HCT116 (cell line): ENCODE measurements at regions not wholly inside any gene's neighbourhood (a gene's known extent, or its start where the extent isn't known, plus 50 kb on each side); places are given as distances from the start of the nearest gene placed in this dataset.
"Not testable (repeated sequence)": the region's sequence is repeated elsewhere in the genome, so short reads cannot be mapped to it uniquely, and the experiment has no call there.

Experiments used
- ATAC-seq: fragments of 200-7000 bp; cut with Tn5 transposase; 2 replicates; pipeline ENCODE4 v1.9.1; 2020; ENCODE audit warnings: mild to moderate bottlenecking, moderate library complexity
- BruUV-seq: library from RNA; stranded (reverse); fragments of 400-500 nt; replicated peaks from 2 replicates; lab custom pipeline; 2021; lab: Mats Ljungman, UMichigan
- CTCF ChIA-PET: fragments of 300-600 bp; sonication (Branson Sonifier 250); formaldehyde crosslinking; loops from one replicate; lab custom pipeline; 2021; ENCODE audit warnings: antibody characterized with exemption; lab: Charles Lee
- POLR2A ChIA-PET: fragments of 300-600, 350-600 bp; sonication (Branson Sonifier 250); formaldehyde crosslinking; loops from one replicate; lab custom pipeline; 2021; ENCODE audit warnings: antibody characterized with exemption; lab: Charles Lee
- RAD21 ChIA-PET, 2 experiments: fragments of 300-600 bp; sonication (Branson Sonifier 250); formaldehyde crosslinking; loops; one replicate each; lab custom pipeline; 2023; ENCODE audit warnings: low total read pairs in 2 of 2; ENCODE audit not compliant: uncharacterized antibody in 2 of 2, unreplicated experiment in 2 of 2, low non-redundant PET in 1 of 2; lab: Charles Lee
- DNase-seq: peaks from one replicate; pipeline ENCODE4 v3.0.0-alpha.2; 2010; ENCODE audit warnings: low read depth, low spot score
- H2AFZ ChIP-seq: fragments of 200-600 bp; shearing (Covaris generic), sonication (generic); 2 replicates; pipeline ENCODE4 v1.6.1; 2017; ENCODE audit warnings: low read depth, mixed run types, mixed read lengths, antibody characterized with exemption, low read length; ENCODE audit not compliant: poor library complexity, severe bottlenecking
- H3K27ac ChIP-seq: 2 replicates; pipeline ENCODE4 v1.5.1; 2012; ENCODE audit warnings: low read depth, low read length
- H3K27me3 ChIP-seq: fragments of 200-600 bp; sonication (generic); 2 replicates; pipeline ENCODE4 v1.6.1; 2016; ENCODE audit warnings: mixed run types, low read length, mixed read lengths; ENCODE audit not compliant: insufficient read depth
- H3K36me3 ChIP-seq, 2 experiments: fragments of 200-500 bp in 1 of 2; fragments of 200-600 bp in 1 of 2; sonication (Bioruptor generic) in 1 of 2; sonication (generic) in 1 of 2; 2 replicates each; pipeline versions ENCODE4 v1.5.1 to v1.6.1; 2014 to 2016; ENCODE audit warnings: low read length in 2 of 2, inconsistent platforms in 1 of 2, mixed read lengths in 1 of 2, mixed run types in 1 of 2; ENCODE audit not compliant: insufficient read depth in 2 of 2, control insufficient read depth in 1 of 2
- H3K4me1 ChIP-seq, 2 experiments: fragments of 200-600 bp in 1 of 2; sonication (generic) in 1 of 2; 2 replicates each; pipeline versions ENCODE4 v1.5.1 to v1.6.1; 2012 to 2017; ENCODE audit warnings: low read length in 2 of 2, inconsistent platforms in 1 of 2, mild to moderate bottlenecking in 1 of 2, mixed read lengths in 1 of 2, mixed run types in 1 of 2, moderate library complexity in 1 of 2; ENCODE audit not compliant: insufficient read depth in 2 of 2, control insufficient read depth in 1 of 2
- H3K4me2 ChIP-seq: fragments of 200-600 bp; sonication (generic); 2 replicates; pipeline ENCODE4 v1.6.1; 2017; ENCODE audit warnings: mixed run types, low read length, mixed read lengths
- H3K4me3 ChIP-seq, 2 experiments: fragments of 200-600 bp in 1 of 2; sonication (generic) in 1 of 2; replicated peaks in 1 of 2; 2 replicates each; pipeline ENCODE4 v1.5.1; 2011 to 2016; ENCODE audit warnings: low read length in 2 of 2, control low read depth in 1 of 2, low read depth in 1 of 2, mild to moderate bottlenecking in 1 of 2, mixed read lengths in 1 of 2, mixed run types in 1 of 2
- H3K79me2 ChIP-seq: fragments of 200-600 bp; sonication (generic); 2 replicates; pipeline ENCODE4 v1.6.1; 2017; ENCODE audit warnings: mild to moderate bottlenecking, mixed run types, low read length, moderate library complexity, mixed read lengths; ENCODE audit not compliant: insufficient read depth
- H3K9ac ChIP-seq: fragments of 200-600 bp; sonication (generic); 2 replicates; pipeline ENCODE4 v1.6.1; 2016; ENCODE audit warnings: low read length, mixed read lengths
- H3K9me2 ChIP-seq: fragments of 200-600 bp; sonication (generic), shearing (Covaris generic); 2 replicates; pipeline ENCODE4 v1.6.1; 2017; ENCODE audit warnings: mixed run types, mild to moderate bottlenecking, moderate library complexity; ENCODE audit not compliant: insufficient read depth
- H3K9me3 ChIP-seq, 2 experiments: fragments of 200-500 bp in 1 of 2; fragments of 200-600 bp in 1 of 2; sonication (Bioruptor generic) in 1 of 2; sonication (generic) in 1 of 2; 2 replicates each; pipeline ENCODE4 v1.6.1; 2014 to 2017; ENCODE audit warnings: low read length in 2 of 2, mixed read lengths in 2 of 2, inconsistent platforms in 1 of 2, low read depth in 1 of 2, mild to moderate bottlenecking in 1 of 2, mixed run types in 1 of 2, moderate library complexity in 1 of 2; ENCODE audit not compliant: control insufficient read depth in 1 of 2, insufficient read depth in 1 of 2
- H4K20me1 ChIP-seq: fragments of 200-600 bp; sonication (generic), shearing (Covaris generic); 2 replicates; pipeline ENCODE4 v1.6.1; 2017; ENCODE audit warnings: mixed run types, mild to moderate bottlenecking, moderate library complexity; ENCODE audit not compliant: insufficient read depth
- CBX3 ChIP-seq: IDR thresholded peaks from 2 replicates; pipeline ENCODE4 v1.6.1; 2012; ENCODE audit warnings: low read depth
- EGR1 ChIP-seq: IDR thresholded peaks from 2 replicates; pipeline ENCODE4 v1.6.1; 2012; ENCODE audit warnings: low read depth
- EZH2phosphoT487 ChIP-seq: fragments of 200-600 bp; IDR thresholded peaks from 2 replicates; pipeline ENCODE4 v1.6.1; 2018; ENCODE audit warnings: antibody characterized with exemption, borderline replicate concordance
- POLR2A ChIP-seq: IDR thresholded peaks from 2 replicates; pipeline ENCODE4 v1.7.0; 2011; ENCODE audit warnings: borderline replicate concordance; ENCODE audit not compliant: insufficient read depth, insufficient read length; ENCODE audit errors: extremely low read depth
- intact Hi-C: fragments of 100-400 bp; cut with micrococcal nuclease; formaldehyde crosslinking; loops from 2 replicates; pipeline ENCODE4 v1.10.0; 2022
- TF ChIP-seq, protein P1 (sequence below): IDR thresholded peaks from 2 replicates; pipeline ENCODE4 v1.6.1; 2012; ENCODE audit warnings: low read depth

DNA sequence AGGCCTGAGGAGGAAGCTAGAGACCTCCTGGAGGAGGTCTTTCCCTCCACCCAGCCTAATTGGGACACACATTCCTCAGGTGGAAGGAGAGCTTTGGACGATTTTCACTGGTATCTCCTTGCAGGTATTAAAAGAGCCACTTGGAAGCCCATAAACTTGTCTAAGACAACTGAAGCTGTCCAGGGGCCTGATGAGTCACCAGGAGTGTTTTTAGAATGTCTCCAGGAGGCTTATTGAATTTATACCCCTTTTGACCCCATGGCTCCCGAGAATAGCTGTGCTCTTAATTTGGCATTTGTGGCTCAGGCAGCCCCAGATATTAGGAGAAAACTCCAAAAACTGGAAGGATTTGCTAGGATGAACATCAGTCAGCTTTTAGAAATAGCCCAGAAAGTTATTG, 922.7 kb upstream of the AMELY start (continued):
- TF ChIP-seq, protein P1, sequence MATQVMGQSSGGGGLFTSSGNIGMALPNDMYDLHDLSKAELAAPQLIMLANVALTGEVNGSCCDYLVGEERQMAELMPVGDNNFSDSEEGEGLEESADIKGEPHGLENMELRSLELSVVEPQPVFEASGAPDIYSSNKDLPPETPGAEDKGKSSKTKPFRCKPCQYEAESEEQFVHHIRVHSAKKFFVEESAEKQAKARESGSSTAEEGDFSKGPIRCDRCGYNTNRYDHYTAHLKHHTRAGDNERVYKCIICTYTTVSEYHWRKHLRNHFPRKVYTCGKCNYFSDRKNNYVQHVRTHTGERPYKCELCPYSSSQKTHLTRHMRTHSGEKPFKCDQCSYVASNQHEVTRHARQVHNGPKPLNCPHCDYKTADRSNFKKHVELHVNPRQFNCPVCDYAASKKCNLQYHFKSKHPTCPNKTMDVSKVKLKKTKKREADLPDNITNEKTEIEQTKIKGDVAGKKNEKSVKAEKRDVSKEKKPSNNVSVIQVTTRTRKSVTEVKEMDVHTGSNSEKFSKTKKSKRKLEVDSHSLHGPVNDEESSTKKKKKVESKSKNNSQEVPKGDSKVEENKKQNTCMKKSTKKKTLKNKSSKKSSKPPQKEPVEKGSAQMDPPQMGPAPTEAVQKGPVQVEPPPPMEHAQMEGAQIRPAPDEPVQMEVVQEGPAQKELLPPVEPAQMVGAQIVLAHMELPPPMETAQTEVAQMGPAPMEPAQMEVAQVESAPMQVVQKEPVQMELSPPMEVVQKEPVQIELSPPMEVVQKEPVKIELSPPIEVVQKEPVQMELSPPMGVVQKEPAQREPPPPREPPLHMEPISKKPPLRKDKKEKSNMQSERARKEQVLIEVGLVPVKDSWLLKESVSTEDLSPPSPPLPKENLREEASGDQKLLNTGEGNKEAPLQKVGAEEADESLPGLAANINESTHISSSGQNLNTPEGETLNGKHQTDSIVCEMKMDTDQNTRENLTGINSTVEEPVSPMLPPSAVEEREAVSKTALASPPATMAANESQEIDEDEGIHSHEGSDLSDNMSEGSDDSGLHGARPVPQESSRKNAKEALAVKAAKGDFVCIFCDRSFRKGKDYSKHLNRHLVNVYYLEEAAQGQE: no peak
- TF ChIP-seq CBX3: no peak
- TF ChIP-seq POLR2A: no peak

DNA sequence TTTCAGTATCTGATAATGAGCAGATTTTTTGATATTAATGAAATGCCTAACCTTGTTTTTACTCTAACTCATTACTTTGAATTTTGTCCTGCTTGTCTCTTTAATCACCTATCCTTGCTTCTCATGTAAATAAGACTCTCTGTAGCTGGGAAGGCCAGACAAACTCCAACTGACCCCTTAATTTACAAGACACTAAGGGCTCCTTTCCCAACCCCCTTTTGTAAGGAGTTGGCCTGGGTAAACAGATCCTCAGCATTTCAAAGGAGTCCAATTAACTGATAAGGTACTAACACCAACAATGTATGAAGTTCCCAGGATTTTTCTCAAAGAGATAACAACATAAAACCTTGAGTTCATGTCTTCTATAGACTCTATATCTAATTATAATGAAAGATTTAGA, 919.3 kb upstream of the AMELY start:
- H3K27me3 ChIP-seq, intact Hi-C loops, H2AFZ ChIP-seq, ATAC-seq, BruUV-seq, H3K4me3 ChIP-seq, POLR2A ChIA-PET, CTCF ChIA-PET, H3K4me2 ChIP-seq, H3K9ac ChIP-seq, H3K9me3 ChIP-seq, DNase-seq, H3K9me2 ChIP-seq, H3K4me1 ChIP-seq, RAD21 ChIA-PET, H3K36me3 ChIP-seq, H4K20me1 ChIP-seq, H3K79me2 ChIP-seq, H3K27ac ChIP-seq: not testable (repeated sequence)

DNA sequence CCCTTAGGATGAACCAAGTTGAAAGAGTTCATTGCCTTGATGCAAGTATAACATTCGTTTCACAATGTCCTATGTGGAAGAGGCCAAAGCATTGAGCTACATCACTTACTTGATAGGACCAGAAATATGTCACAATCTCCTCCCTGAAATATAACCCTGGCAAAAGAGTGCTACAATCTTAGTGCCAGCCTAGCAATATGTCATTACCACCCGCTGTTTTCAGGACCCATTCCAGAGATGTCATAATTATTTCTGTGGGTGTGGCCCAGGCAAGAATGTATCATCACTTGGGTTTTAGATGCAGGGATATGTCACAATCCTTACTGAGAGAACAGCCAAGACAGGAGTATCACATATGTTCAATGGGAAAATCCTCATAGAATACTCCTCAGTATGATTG, 915.0 kb upstream of the AMELY start:
- Histone ChIP-seq H2AFZ (no peak overlapping the region), H3K4me1 (no peaks in the 10 kb centered on the region), H3K4me2 (no peak overlapping the region), H4K20me1 (no peaks in the 10 kb centered on the region), H3K9me2 (no peaks in the 10 kb centered on the region), H3K4me3 (no peak overlapping the region), H3K27me3 (no peaks in the 10 kb centered on the region), H3K79me2 (no peaks in the 10 kb centered on the region), H3K36me3 (no peaks in the 10 kb centered on the region), H3K27ac (no peak overlapping the region), H3K9ac (no peak overlapping the region), H3K9me3 (no peaks in the 10 kb centered on the region)
- ChIA-PET RAD21 (no interaction called here), POLR2A (no interaction called here), CTCF (no interaction called here)
- no peak for DNase-seq
- intact Hi-C loops: no loop called here
- TF ChIP-seq EGR1: no peak
- TF ChIP-seq EZH2phosphoT487: no peak
- no peak for ATAC-seq
- BruUV-seq: no TSS peak
